ENCODE measurements at regions not wholly inside any gene's neighbourhood (a gene's known extent, or its start where the extent isn't known, plus 50 kb on each side); places are given as distances from the start of the nearest gene placed in this dataset. TPM values are rescaled to one million over a fixed set of nuclear protein-coding genes. Genes with fewer than 3 reads are reported as not detected.

DNA sequence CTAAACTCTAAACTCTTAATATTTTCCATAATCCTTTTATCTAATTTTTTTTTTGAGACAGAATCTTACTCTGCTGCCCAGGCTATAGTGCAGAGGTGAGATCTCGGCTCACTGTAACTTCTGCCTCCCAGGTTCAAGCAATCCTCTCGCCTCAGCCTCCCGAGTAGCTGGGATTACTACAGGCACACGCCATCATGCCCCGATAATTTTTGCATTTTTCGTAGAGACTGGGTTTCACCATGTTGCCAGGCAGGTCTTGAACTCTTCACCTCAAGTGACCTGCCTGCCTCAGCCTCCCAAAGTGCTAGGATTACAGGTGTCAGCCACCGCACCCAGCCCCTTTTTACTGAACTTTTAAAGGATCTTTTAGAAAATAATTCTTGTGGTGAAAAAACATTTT lies 110.2 kb upstream of the PHF14 start:
- no peak for DNase-seq (ENCODE audit: low spot score)

- DNase-seq (ENCODE audit: low spot score), result no peak
These were observed 99.0 kb upstream of the PHF14 start for GRCh38 chr7:10874666-10875065.

DNA sequence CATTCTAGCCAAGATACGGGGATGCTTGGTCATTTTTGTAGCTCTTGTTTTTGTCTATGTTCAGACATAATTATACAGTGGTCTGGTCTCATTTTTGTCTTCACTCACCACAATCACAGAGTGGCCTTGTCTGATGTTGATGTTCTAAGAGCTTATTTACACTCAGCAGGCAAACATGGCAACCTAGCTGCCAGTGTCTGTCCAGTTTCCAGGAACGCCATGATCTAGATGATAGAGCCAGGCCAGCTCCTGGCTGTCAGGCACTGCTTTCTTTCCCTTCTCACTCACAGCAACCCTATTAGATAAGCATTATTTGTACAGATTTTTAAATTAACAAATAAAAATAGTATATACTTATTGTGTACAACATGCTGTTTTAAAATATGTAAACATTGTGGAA lies 98.6 kb upstream of the PHF14 start:
- no peak for DNase-seq (ENCODE audit: low spot score)

DNA sequence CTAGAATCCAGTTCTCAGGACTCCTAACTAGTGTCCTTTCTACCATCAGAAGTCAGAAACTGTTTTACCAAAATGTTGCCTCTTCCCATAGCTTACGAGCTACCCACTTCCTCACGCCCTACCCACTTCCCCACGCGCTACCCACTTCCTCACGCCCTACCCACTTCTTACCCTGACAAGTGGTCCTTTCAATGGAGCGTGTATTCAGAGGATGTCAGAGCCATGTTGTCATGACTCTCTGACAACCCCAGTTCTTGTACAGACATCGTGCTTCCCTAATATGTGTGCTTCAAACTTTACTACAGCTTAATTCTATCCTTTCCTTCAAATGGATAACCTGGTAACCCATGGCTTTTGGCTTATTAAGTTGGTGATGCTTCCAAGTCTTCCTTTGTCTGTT lies 84.8 kb upstream of the PHF14 start:
- DNase-seq (ENCODE audit: low spot score), result no peak

- DNase-seq (ENCODE audit: low spot score), result peak; percentile 74
These were observed 84.3 kb upstream of the PHF14 start for GRCh38 chr7:10889266-10889898.

- DNase-seq (ENCODE audit: low spot score), result no peak
These were observed 65.1 kb upstream of the PHF14 start for GRCh38 chr7:10908600-10908999.

DNA sequence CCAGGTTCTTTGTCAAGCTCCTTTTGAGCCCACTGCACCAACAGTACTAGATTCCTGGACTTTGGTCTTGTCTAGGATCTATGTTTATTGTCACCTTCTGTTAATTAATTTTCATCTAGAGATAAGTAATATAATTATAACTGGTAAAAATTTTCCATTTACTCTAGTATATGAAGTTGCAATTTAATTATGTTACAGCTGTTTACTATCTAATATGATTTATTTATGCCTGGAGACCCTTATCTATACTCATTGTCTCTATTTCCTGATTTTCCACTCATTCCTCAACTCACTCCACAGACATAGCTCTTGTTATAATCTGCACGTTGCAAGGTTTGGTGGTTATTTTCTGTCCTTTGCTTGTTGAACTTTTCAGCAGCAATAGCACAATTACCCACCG lies 63.2 kb upstream of the PHF14 start:
- DNase-seq (ENCODE audit: low spot score), result no peak

DNA sequence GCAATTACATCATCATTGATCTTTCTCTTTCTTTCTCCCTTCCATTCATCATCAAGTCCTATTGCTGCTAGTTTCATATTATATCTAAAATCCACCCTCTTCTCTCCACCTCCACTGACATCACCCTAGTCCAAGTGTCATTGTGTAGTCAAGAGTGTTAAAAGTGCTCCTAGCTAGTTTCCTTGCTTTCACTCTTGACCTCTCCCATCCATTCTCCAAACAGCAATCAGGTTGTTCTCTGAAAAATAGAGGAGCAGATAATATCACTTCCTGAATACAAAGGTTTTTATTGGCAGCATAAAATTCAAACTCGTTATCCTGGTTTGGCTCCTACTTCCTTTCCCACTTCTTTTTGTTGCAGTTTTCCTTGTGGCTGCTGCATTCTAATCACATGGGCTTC lies 61.6 kb upstream of the PHF14 start:
- DNase-seq (ENCODE audit: low spot score), result peak; percentile 38

- DNase-seq (ENCODE audit: low spot score), result peak; percentile 42
These were observed 60.2 kb upstream of the PHF14 start for GRCh38 chr7:10913457-10913856.

GRCh38 chr7:10918093-10918590 lies 55.5 kb upstream of the PHF14 start:
- no peak for DNase-seq (ENCODE audit: low spot score)

- DNase-seq (ENCODE audit: low spot score), result no peak
These were observed 53.7 kb upstream of the PHF14 start for GRCh38 chr7:10919923-10920322.

Small RNA genes lying in the stretch of these regions (small RNA-seq; reads per million reads assigned to genes)
- gene AC004852.1 (not detected), gene AC009945.1 (not detected), gene RF00012 (1.4 reads per million, percentile 50 among the genes with 10 or more reads in this experiment), gene RF00019 (not detected)

Data from HT-29 (cell line).